Esophagus muscularis mucosa (tissue), 4 donors: ENCODE measurements at regions not wholly inside any gene's neighbourhood (a gene's known extent, or its start where the extent isn't known, plus 50 kb on each side); places are given as distances from the start of the nearest gene placed in this dataset.

Source experiments
- EP300 ChIP-seq: sonication (generic); formaldehyde crosslinking; IDR thresholded peaks from one replicate; pipeline ENCODE4 v1.6.1; 2017; ENCODE audit warnings: antibody characterized with exemption
- POLR2A ChIP-seq: fragments of 450-650 bp; IDR thresholded peaks from one replicate; pipeline ENCODE4 v1.6.1; 2017; ENCODE audit warnings: antibody characterized with exemption, moderate library complexity, mild to moderate bottlenecking, low read depth
- POLR2AphosphoS5 ChIP-seq, 2 donors: sonication (generic); formaldehyde crosslinking; IDR thresholded peaks; one replicate each; pipeline ENCODE4 v1.6.1; 2017; ENCODE audit warnings: antibody characterized with exemption in 2 of 2
- TF ChIP-seq, protein P1 (sequence below), 3 experiments: fragments of 200-600 bp in 2 of 3; fragments of 450-650 bp in 1 of 3; sonication (generic) in 2 of 3; IDR thresholded peaks; one replicate each; pipeline ENCODE4 v1.5.1; 2017 to 2019; ENCODE audit warnings: antibody characterized with exemption in 3 of 3, mild to moderate bottlenecking in 2 of 3, moderate library complexity in 1 of 3

DNA sequence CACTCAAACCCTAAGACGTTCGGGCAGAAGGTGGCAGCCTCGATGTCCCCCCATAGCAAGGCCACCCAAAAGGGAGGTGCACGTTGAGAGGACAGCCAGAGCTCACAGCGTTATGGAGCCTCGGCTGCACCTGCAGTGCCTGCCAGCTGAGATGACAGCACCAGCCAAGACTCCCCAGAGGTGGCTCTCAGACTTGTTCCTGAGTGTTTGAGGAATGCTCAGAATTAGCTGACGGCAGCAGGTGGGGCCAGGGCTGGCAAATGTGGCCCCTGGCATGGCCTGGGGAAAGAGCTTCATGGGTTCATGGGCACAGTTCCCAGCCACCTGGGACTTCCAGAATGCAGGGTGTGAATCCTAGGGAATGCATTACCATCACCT, 177.8 kb downstream of the KLF13 start:
- TF ChIP-seq, protein P1, sequence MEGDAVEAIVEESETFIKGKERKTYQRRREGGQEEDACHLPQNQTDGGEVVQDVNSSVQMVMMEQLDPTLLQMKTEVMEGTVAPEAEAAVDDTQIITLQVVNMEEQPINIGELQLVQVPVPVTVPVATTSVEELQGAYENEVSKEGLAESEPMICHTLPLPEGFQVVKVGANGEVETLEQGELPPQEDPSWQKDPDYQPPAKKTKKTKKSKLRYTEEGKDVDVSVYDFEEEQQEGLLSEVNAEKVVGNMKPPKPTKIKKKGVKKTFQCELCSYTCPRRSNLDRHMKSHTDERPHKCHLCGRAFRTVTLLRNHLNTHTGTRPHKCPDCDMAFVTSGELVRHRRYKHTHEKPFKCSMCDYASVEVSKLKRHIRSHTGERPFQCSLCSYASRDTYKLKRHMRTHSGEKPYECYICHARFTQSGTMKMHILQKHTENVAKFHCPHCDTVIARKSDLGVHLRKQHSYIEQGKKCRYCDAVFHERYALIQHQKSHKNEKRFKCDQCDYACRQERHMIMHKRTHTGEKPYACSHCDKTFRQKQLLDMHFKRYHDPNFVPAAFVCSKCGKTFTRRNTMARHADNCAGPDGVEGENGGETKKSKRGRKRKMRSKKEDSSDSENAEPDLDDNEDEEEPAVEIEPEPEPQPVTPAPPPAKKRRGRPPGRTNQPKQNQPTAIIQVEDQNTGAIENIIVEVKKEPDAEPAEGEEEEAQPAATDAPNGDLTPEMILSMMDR (IDR thresholded peaks at IDR 0.05): no peak
- TF ChIP-seq POLR2A (no peak), POLR2AphosphoS5 (IDR thresholded peaks at IDR 0.05) (no peak), EP300 (no peak)
